ENCODE measurements at regions not wholly inside any gene's neighbourhood (a gene's known extent, or its start where the extent isn't known, plus 50 kb on each side); places are given as distances from the start of the nearest gene placed in this dataset.

DNA sequence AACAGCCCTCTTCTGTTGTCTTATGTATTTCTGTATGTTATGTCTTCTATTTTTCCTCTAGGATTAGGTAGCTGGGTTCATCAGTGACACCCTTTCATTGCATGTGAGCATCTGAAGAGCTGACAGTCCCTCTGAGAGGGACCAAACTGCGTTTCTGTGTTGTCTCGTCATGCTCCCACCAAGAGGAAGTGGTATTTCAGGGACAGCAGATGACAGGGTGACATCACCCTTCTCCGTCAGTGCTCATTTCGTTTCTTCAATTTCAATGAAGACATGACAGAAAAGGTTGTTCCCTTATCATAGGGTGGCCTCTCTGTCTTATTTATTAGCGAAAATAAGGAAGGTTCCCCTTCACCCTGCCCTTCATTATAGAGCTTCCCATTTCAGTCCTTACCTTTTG lies 225.9 kb upstream of the NR4A3 start:
- TF ChIP-seq POLR2AphosphoS5 (IDR thresholded peaks at IDR 0.05) (peak in 1 of 2 donors; percentile 24), POLR2A (IDR thresholded peaks at IDR 0.05) (peak in 1 of 4 donors; percentile 17)

Measured in upper lobe of left lung (tissue), 4 donors.